Aorta (tissue), 5 donors: ENCODE measurements at regions not wholly inside any gene's neighbourhood (a gene's known extent, or its start where the extent isn't known, plus 50 kb on each side); places are given as distances from the start of the nearest gene placed in this dataset.

Experiments used
- ATAC-seq: fragments of 200-7000 bp; cut with Tn5 transposase; one replicate; pipeline ENCODE4 v1.9.1; 2022; ENCODE audit warnings: moderate library complexity; ENCODE audit not compliant: low FRiP score
- DNase-seq, 2 donors: peaks; one replicate each; pipeline ENCODE4 v3.0.0-alpha.2; 2020
- H3K27ac ChIP-seq, 2 donors: one replicate each; pipeline ENCODE4 v1.5.1; 2013; ENCODE audit warnings: low read length in 2 of 2, mild to moderate bottlenecking in 2 of 2, moderate library complexity in 2 of 2, control low read depth in 1 of 2, inconsistent platforms in 1 of 2, low read depth in 1 of 2
- H3K27me3 ChIP-seq, 2 donors: one replicate each; pipeline ENCODE4 v1.6.1; 2013; ENCODE audit warnings: control low read depth in 1 of 2, low read length in 1 of 2, mild to moderate bottlenecking in 1 of 2, moderate library complexity in 1 of 2; ENCODE audit not compliant: insufficient read depth in 2 of 2, control insufficient read depth in 1 of 2
- H3K36me3 ChIP-seq, 2 donors: one replicate each; pipeline ENCODE4 v1.6.1; 2013; ENCODE audit warnings: control low read depth in 1 of 2, low read length in 1 of 2, mild to moderate bottlenecking in 1 of 2; ENCODE audit not compliant: insufficient read depth in 2 of 2, control insufficient read depth in 1 of 2
- H3K4me1 ChIP-seq, 2 donors: one replicate each; pipeline ENCODE4 v1.6.1; 2013; ENCODE audit warnings: low read length in 2 of 2, control low read depth in 1 of 2, mild to moderate bottlenecking in 1 of 2, moderate library complexity in 1 of 2; ENCODE audit not compliant: insufficient read depth in 2 of 2, control insufficient read depth in 1 of 2
- H3K4me3 ChIP-seq, 2 donors: one replicate each; pipeline ENCODE4 v1.5.1; 2013; ENCODE audit warnings: low read length in 2 of 2, control low read depth in 1 of 2, mild to moderate bottlenecking in 1 of 2
- H3K9me3 ChIP-seq: one replicate; pipeline ENCODE4 v1.6.1; 2013; ENCODE audit warnings: mild to moderate bottlenecking, low read length; ENCODE audit not compliant: control insufficient read depth
- WGBS, 2 donors: extraction: QIAGEN DNeasy Blood & Tissue Kit; methylation state at CpG; one replicate each; pipeline ENCODE4 v1.1.7; 2013; 5-methylcytosine and 5-hydroxymethylcytosine counted together
- intact Hi-C, 2 donors: fragments of 100-400 bp; cut with DNase I; formaldehyde crosslinking; loops; one replicate each; pipeline versions ENCODE4 v1.14.2 to v1.15.0; 2022
- donor health status: healthy with polysubstance abuse.
- donor health status: Bipolar disorder and iron deficiency.
- donor health status: DM: no; HTN: no; CAD: no.
- donor health status: DM: no; HTN: no; CAD: no.
- donor health status: DM: yes; HTN: yes; CAD: no.

GRCh38 chr2:220847589-220847988 is 724.5 kb downstream of the EPHA4 start:
- DNase-seq: no peak
- Histone ChIP-seq H3K9me3 (no peaks in the 10 kb centered on the region), H3K4me3 (no peak overlapping the region), H3K27me3 (no peaks in the 10 kb centered on the region), H3K36me3 (no peaks in the 10 kb centered on the region), H3K4me1 (no peaks in the 10 kb centered on the region), H3K27ac (no peak overlapping the region)
- intact Hi-C loops: no loop called here
- WGBS, 2 donors: 65 to 67% methylated on average over 4 of the region's 4 CpGs
- ATAC-seq: no peak

- Histone ChIP-seq H3K4me3 (no peak overlapping the region), H3K36me3 (no peaks in the 10 kb centered on the region), H3K27ac (no peak overlapping the region), H3K9me3 (no peaks in the 10 kb centered on the region), H3K27me3 (no peaks in the 10 kb centered on the region), H3K4me1 (no peaks in the 10 kb centered on the region)
- DNase-seq (no peak), ATAC-seq (no peak)
- intact Hi-C loops: no loop called here
- 92 to 93% methylated on average over 5 of the region's 5 CpGs for whole genome bisulfite sequencing, 2 donors
These were observed 722.7 kb downstream of the EPHA4 start for GRCh38 chr2:220849433-220849832.

- 61 to 63% methylated on average over 3 of the region's 3 CpGs for WGBS, 2 donors
- H3K27ac ChIP-seq: no peak overlapping the region
- no peak for ATAC-seq
- no peaks in the 10 kb centered on the region for H3K27me3 ChIP-seq
- H3K36me3 ChIP-seq: no peaks in the 10 kb centered on the region
- H3K4me1 ChIP-seq: no peaks in the 10 kb centered on the region
- H3K9me3 ChIP-seq: no peaks in the 10 kb centered on the region
- intact Hi-C loops: no loop called here
- H3K4me3 ChIP-seq: no peak overlapping the region
- DNase-seq: no peak
These were observed 722.0 kb downstream of the EPHA4 start for GRCh38 chr2:220850116-220850515.

- no peak for ATAC-seq
- no peaks in the 10 kb centered on the region for H3K36me3 ChIP-seq
- H3K4me3 ChIP-seq: no peak overlapping the region
- H3K4me1 ChIP-seq: no peaks in the 10 kb centered on the region
- H3K9me3 ChIP-seq: no peaks in the 10 kb centered on the region
- WGBS, 2 donors: 47 to 79% methylated on average over 2 of the region's 2 CpGs
- DNase-seq: no peak
- intact Hi-C loops: no loop called here
- H3K27ac ChIP-seq: no peak overlapping the region
- no peaks in the 10 kb centered on the region for H3K27me3 ChIP-seq
These were observed 716.8 kb downstream of the EPHA4 start for GRCh38 chr2:220855296-220855695.

GRCh38 chr2:220856486-220856885 is 715.6 kb downstream of the EPHA4 start:
- 83 to 90% methylated on average over 2 of the region's 2 CpGs for WGBS, 2 donors
- no peaks in the 10 kb centered on the region for H3K27me3 ChIP-seq
- H3K9me3 ChIP-seq: no peaks in the 10 kb centered on the region
- DNase-seq (no peak), ATAC-seq (no peak)
- no peak overlapping the region for H3K27ac ChIP-seq
- H3K4me1 ChIP-seq: no peaks in the 10 kb centered on the region
- no peak overlapping the region for H3K4me3 ChIP-seq
- H3K36me3 ChIP-seq: no peaks in the 10 kb centered on the region
- intact Hi-C loops: no loop called here

- DNase-seq (no peak), ATAC-seq (no peak)
- Histone ChIP-seq H3K4me3 (no peak overlapping the region), H3K27ac (no peak overlapping the region), H3K9me3 (no peaks in the 10 kb centered on the region), H3K36me3 (no peaks in the 10 kb centered on the region), H3K27me3 (no peaks in the 10 kb centered on the region), H3K4me1 (no peaks in the 10 kb centered on the region)
- 90 to 91% methylated on average over 1 of the region's 1 CpG for WGBS, 2 donors
- intact Hi-C loops: no loop called here
These were observed 714.7 kb downstream of the EPHA4 start for GRCh38 chr2:220857368-220857767.

- DNase-seq (no peak), ATAC-seq (no peak)
- intact Hi-C loops: no loop called here
- Histone ChIP-seq H3K36me3 (no peaks in the 10 kb centered on the region), H3K4me3 (no peak overlapping the region), H3K4me1 (no peaks in the 10 kb centered on the region), H3K9me3 (no peaks in the 10 kb centered on the region), H3K27ac (no peak overlapping the region), H3K27me3 (no peaks in the 10 kb centered on the region)
- WGBS, 2 donors: 90 to 95% methylated on average over 2 of the region's 2 CpGs
These were observed 714.0 kb downstream of the EPHA4 start for GRCh38 chr2:220858101-220858500.

GRCh38 chr2:220871909-220872308 is 700.2 kb downstream of the EPHA4 start:
- H3K36me3 ChIP-seq: no peaks in the 10 kb centered on the region
- intact Hi-C loops: no loop called here
- H3K4me3 ChIP-seq: no peak overlapping the region
- no peaks in the 10 kb centered on the region for H3K9me3 ChIP-seq
- ATAC-seq (no peak), DNase-seq (no peak)
- no peaks in the 10 kb centered on the region for H3K27me3 ChIP-seq
- H3K4me1 ChIP-seq: no peaks in the 10 kb centered on the region
- H3K27ac ChIP-seq: no peak overlapping the region
- 92 to 94% methylated on average over 6 of the region's 6 CpGs for WGBS, 2 donors

- DNase-seq (no peak), ATAC-seq (no peak)
- no peak overlapping the region for H3K4me3 ChIP-seq
- H3K27me3 ChIP-seq: no peaks in the 10 kb centered on the region
- H3K9me3 ChIP-seq: no peaks in the 10 kb centered on the region
- H3K4me1 ChIP-seq: no peaks in the 10 kb centered on the region
- 40 to 52% methylated on average over 3 of the region's 3 CpGs for WGBS, 2 donors
- H3K27ac ChIP-seq: no peak overlapping the region
- H3K36me3 ChIP-seq: no peaks in the 10 kb centered on the region
- intact Hi-C loops: no loop called here
These were observed 695.9 kb downstream of the EPHA4 start for GRCh38 chr2:220876080-220876824.
